Stomach (tissue), 4 donors: ENCODE measurements at regions not wholly inside any gene's neighbourhood (a gene's known extent, or its start where the extent isn't known, plus 50 kb on each side); places are given as distances from the start of the nearest gene placed in this dataset.

Experiments
- EP300 ChIP-seq: sonication (generic); formaldehyde crosslinking; IDR thresholded peaks from one replicate; pipeline ENCODE4 v1.6.1; 2017; ENCODE audit warnings: antibody characterized with exemption
- POLR2A ChIP-seq, 4 donors: fragments of 450-650 bp; IDR thresholded peaks; one replicate each; pipeline ENCODE4 v1.6.1; 2016; ENCODE audit warnings: antibody characterized with exemption in 4 of 4, control low read depth in 2 of 4, mild to moderate bottlenecking in 1 of 4, moderate library complexity in 1 of 4
- POLR2AphosphoS5 ChIP-seq, 3 donors: sonication (generic); formaldehyde crosslinking; IDR thresholded peaks; one replicate each; pipeline ENCODE4 v1.6.1; 2016; ENCODE audit warnings: antibody characterized with exemption in 3 of 3
- TF ChIP-seq, protein P1 (sequence below), 7 experiments: fragments of 450-650 bp in 4 of 7; fragments of 200-600 bp in 3 of 7; sonication (generic) in 3 of 7; IDR thresholded peaks; one replicate each; pipeline ENCODE4 v1.5.1; 2016 to 2019; ENCODE audit warnings: antibody characterized with exemption in 7 of 7, control low read depth in 2 of 7, mild to moderate bottlenecking in 1 of 7

- TF ChIP-seq, protein P1, sequence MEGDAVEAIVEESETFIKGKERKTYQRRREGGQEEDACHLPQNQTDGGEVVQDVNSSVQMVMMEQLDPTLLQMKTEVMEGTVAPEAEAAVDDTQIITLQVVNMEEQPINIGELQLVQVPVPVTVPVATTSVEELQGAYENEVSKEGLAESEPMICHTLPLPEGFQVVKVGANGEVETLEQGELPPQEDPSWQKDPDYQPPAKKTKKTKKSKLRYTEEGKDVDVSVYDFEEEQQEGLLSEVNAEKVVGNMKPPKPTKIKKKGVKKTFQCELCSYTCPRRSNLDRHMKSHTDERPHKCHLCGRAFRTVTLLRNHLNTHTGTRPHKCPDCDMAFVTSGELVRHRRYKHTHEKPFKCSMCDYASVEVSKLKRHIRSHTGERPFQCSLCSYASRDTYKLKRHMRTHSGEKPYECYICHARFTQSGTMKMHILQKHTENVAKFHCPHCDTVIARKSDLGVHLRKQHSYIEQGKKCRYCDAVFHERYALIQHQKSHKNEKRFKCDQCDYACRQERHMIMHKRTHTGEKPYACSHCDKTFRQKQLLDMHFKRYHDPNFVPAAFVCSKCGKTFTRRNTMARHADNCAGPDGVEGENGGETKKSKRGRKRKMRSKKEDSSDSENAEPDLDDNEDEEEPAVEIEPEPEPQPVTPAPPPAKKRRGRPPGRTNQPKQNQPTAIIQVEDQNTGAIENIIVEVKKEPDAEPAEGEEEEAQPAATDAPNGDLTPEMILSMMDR (IDR thresholded peaks at IDR 0.05), result no peak
- TF ChIP-seq EP300 (no peak), POLR2A (IDR thresholded peaks at IDR 0.05) (no peak), POLR2AphosphoS5 (IDR thresholded peaks at IDR 0.05) (no peak)
These were observed 67.4 kb upstream of the TOP1 start for GRCh38 chr20:40961176-40961575.
